ENCODE measurements at regions not wholly inside any gene's neighbourhood (a gene's known extent, or its start where the extent isn't known, plus 50 kb on each side); places are given as distances from the start of the nearest gene placed in this dataset.

DNA sequence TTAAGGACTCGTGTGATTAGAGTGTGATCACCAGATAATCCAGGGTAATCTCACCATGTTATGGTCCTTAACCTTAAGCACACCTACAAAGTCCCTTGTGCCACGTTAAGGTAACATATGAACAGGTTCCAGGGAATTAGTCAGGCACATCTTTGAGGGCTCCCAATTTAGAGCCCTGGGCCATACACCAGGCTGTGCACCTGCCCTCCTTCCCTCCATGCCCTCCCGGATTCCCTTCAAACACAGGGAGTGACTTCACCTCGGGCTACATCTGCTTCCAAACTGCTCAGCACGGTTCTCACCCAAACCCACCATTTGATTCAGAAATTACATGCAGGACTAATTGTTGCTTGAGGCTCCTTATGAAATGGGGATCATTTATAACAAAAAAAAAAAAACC, 93.9 kb upstream of the HABP2 start:
- H3K9me3 ChIP-seq: no peaks in the 10 kb centered on the region
- intact Hi-C loops (cut with DNase I; ENCODE audit: low total_unique reads): no loop called here
- no peak overlapping the region for H3K27ac ChIP-seq
- 93 to 95% methylated on average over 5 of the region's 5 CpGs for WGBS, 2 donors
- no peak for DNase-seq
- TF ChIP-seq POLR2A (IDR thresholded peaks at IDR 0.05): no peak
- TF ChIP-seq, protein P1, sequence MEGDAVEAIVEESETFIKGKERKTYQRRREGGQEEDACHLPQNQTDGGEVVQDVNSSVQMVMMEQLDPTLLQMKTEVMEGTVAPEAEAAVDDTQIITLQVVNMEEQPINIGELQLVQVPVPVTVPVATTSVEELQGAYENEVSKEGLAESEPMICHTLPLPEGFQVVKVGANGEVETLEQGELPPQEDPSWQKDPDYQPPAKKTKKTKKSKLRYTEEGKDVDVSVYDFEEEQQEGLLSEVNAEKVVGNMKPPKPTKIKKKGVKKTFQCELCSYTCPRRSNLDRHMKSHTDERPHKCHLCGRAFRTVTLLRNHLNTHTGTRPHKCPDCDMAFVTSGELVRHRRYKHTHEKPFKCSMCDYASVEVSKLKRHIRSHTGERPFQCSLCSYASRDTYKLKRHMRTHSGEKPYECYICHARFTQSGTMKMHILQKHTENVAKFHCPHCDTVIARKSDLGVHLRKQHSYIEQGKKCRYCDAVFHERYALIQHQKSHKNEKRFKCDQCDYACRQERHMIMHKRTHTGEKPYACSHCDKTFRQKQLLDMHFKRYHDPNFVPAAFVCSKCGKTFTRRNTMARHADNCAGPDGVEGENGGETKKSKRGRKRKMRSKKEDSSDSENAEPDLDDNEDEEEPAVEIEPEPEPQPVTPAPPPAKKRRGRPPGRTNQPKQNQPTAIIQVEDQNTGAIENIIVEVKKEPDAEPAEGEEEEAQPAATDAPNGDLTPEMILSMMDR (IDR thresholded peaks at IDR 0.05): no peak
- no peaks in the 10 kb centered on the region for H3K36me3 ChIP-seq (ENCODE audit: low read depth, missing control alignments)
- H3K27me3 ChIP-seq: no peaks in the 10 kb centered on the region
- H3K4me3 ChIP-seq: no peak overlapping the region
- no peaks in the 10 kb centered on the region for H3K4me1 ChIP-seq

DNA sequence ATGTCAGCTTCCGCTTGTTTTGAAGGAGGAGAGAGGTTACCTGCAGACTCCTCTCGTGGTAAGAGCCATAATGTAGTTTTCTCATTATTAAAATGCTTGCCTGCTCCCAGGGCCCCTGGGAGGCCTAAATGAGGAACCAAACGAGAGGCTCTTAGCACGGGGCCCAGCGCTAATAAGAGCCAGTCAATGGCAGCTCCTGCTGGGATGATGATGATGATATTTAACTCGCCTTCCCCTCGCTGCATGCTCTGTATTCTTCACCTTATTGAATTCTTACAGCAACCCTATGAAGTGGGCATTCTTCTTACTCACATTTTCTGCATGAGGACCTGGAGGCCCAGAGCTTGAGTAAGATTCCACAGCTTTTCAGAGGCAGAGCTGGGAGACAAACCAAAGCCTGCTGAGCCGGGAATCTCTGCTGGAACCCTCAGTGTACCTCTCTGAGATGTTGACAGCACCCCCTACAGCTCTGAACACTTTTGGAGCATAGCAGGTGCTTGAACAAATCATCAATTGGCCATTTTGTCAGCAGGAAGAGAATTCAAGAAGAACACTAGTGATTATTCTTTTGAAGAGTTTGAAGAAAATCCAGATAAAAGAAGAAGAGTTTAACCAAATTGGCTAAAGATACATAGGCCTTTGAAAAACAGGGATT, 93.1 kb upstream of the HABP2 start:
- TF ChIP-seq POLR2A (IDR thresholded peaks at IDR 0.05): no peak
- TF ChIP-seq, protein P1 (IDR thresholded peaks at IDR 0.05): no peak
- Histone ChIP-seq H3K27me3 (no peaks in the 10 kb centered on the region), H3K9me3 (no peaks in the 10 kb centered on the region), H3K4me1 (no peaks in the 10 kb centered on the region), H3K27ac (no peak overlapping the region), H3K4me3 (no peak overlapping the region), H3K36me3 (ENCODE audit: low read depth, missing control alignments) (no peaks in the 10 kb centered on the region)
- no peak for DNase-seq
- WGBS, 2 donors: 84 to 86% methylated on average over 8 of the region's 8 CpGs
- intact Hi-C loops (cut with DNase I; ENCODE audit: low total_unique reads): no loop called here

DNA sequence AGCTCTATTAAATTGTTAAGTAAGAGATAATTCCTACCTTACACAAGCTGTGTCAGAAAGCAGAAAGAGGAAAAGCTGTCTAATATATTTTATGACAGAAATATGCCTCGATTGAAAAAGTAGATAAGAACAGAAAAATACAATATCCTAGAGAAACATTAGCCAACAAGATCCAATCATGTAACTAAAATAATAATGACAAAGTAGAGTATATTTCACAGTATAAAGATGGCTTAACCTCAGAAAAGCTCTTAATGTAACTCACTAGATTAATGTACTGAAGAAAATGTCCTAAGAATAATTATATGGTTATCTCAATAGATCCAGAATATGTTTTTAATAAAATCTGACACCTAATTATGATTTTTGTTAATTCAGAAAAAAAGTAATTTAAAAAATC, 89.8 kb upstream of the HABP2 start:
- no peaks in the 10 kb centered on the region for H3K27me3 ChIP-seq
- H3K27ac ChIP-seq: no peak overlapping the region
- no peak for DNase-seq
- H3K9me3 ChIP-seq: no peaks in the 10 kb centered on the region
- 65 to 72% methylated on average over 1 of the region's 1 CpG for WGBS, 2 donors
- no peak overlapping the region for H3K4me3 ChIP-seq
- no peaks in the 10 kb centered on the region for H3K36me3 ChIP-seq (ENCODE audit: low read depth, missing control alignments)
- intact Hi-C loops (cut with DNase I; ENCODE audit: low total_unique reads): no loop called here
- no peak for TF ChIP-seq POLR2A (IDR thresholded peaks at IDR 0.05)
- TF ChIP-seq, protein P1 (IDR thresholded peaks at IDR 0.05): no peak
- H3K4me1 ChIP-seq: no peaks in the 10 kb centered on the region

DNA sequence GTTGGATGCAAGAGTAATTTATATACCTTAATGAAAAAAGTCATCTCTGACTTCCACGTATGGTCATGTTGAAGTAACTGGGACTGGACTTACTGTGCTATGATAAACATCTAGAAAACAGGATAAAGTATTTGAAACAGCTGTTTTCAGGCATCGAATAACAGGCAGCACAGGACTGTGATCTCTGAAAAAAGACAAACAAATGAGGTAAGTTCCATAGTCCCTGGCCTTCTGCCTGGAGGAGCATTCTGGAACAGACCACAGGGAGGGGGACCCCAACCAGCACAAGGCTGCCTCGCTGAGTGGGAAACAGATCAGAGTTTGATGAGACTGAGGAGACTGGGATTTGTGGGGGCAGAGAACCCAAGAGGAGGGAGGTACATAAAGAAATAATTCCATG, 89.1 kb upstream of the HABP2 start:
- no peaks in the 10 kb centered on the region for H3K27me3 ChIP-seq
- no peak for DNase-seq
- TF ChIP-seq, protein P1 (IDR thresholded peaks at IDR 0.05): no peak
- no peak for TF ChIP-seq POLR2A (IDR thresholded peaks at IDR 0.05)
- intact Hi-C loops (cut with DNase I; ENCODE audit: low total_unique reads): no loop called here
- no peak overlapping the region for H3K27ac ChIP-seq
- no peaks in the 10 kb centered on the region for H3K9me3 ChIP-seq
- 39 to 56% methylated on average over 3 of the region's 3 CpGs for WGBS, 2 donors
- no peaks in the 10 kb centered on the region for H3K36me3 ChIP-seq (ENCODE audit: low read depth, missing control alignments)
- H3K4me1 ChIP-seq: no peaks in the 10 kb centered on the region
- no peak overlapping the region for H3K4me3 ChIP-seq

DNA sequence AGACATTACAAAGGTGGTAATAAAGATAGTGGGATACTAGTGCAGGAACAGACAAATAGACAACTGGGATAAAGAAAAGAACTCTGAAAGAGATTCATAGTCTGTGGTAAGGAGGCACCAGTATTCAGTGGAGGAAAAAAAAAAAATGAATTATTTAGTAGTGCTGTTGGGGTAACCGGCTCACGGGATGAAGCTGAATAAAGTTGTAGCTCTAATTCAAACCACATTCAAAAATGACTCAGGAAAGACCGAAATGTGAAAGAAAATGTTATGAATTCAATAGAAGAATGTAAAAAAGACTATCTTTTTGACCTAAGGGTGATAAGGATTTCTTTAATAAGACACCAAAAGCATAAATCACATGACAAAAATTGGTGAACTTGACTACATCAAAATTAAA, 83.1 kb upstream of the HABP2 start:
- DNase-seq: no peak
- H3K4me1 ChIP-seq: peaks cover 5% of the 10 kb centered on the region
- H3K36me3 ChIP-seq (ENCODE audit: low read depth, missing control alignments): no peaks in the 10 kb centered on the region
- intact Hi-C loops (cut with DNase I; ENCODE audit: low total_unique reads): no loop called here
- TF ChIP-seq, protein P1 (IDR thresholded peaks at IDR 0.05): no peak
- no peak for TF ChIP-seq POLR2A (IDR thresholded peaks at IDR 0.05)
- H3K27me3 ChIP-seq: no peaks in the 10 kb centered on the region
- no peaks in the 10 kb centered on the region for H3K9me3 ChIP-seq
- no peak overlapping the region for H3K4me3 ChIP-seq
- H3K27ac ChIP-seq: no peak overlapping the region
- WGBS, 2 donors: 96% methylated on average over 3 of the region's 3 CpGs
